CD14-positive monocyte (primary cell): ENCODE measurements at regions not wholly inside any gene's neighbourhood (a gene's known extent, or its start where the extent isn't known, plus 50 kb on each side); places are given as distances from the start of the nearest gene placed in this dataset.

Experiments
- DNase-seq, 3 donors: peaks; one replicate each; pipeline ENCODE4 v3.0.0-alpha.2; 2011 to 2022
- H2AFZ ChIP-seq: 2 replicates; pipeline ENCODE4 v1.6.0; 2012; ENCODE audit warnings: mild to moderate bottlenecking, low read depth, low read length, inconsistent platforms; ENCODE audit not compliant: insufficient read depth, poor library complexity, severe bottlenecking
- H3K27ac ChIP-seq, 2 donors: 1 replicate in 1 of 2; 2 replicates in 1 of 2; pipeline ENCODE4 v1.5.1; 2012 to 2013; ENCODE audit warnings: low read length in 2 of 2, control low read depth in 1 of 2, inconsistent platforms in 1 of 2, low read depth in 1 of 2, mild to moderate bottlenecking in 1 of 2
- H3K27me3 ChIP-seq, 2 donors: one replicate each; pipeline versions ENCODE4 v1.6.0 to v1.6.1; 2011 to 2013; ENCODE audit warnings: low read length in 2 of 2; ENCODE audit not compliant: control insufficient read depth in 2 of 2, insufficient read depth in 2 of 2
- H3K36me3 ChIP-seq, 2 donors: replicated peaks in 1 of 2; 1 replicate in 1 of 2; 2 replicates in 1 of 2; pipeline versions ENCODE4 v1.5.1 to v1.6.1; 2012 to 2013; ENCODE audit warnings: low read length in 2 of 2, control low read depth in 1 of 2, inconsistent platforms in 1 of 2, mild to moderate bottlenecking in 1 of 2; ENCODE audit not compliant: insufficient read depth in 2 of 2, control insufficient read depth in 1 of 2
- H3K4me1 ChIP-seq, 2 donors: 1 replicate in 1 of 2; 2 replicates in 1 of 2; pipeline versions ENCODE4 v1.5.1 to v1.6.1; 2012 to 2013; ENCODE audit warnings: low read length in 2 of 2, control low read depth in 1 of 2, inconsistent platforms in 1 of 2, mild to moderate bottlenecking in 1 of 2, moderate library complexity in 1 of 2; ENCODE audit not compliant: insufficient read depth in 2 of 2, control insufficient read depth in 1 of 2
- H3K4me2 ChIP-seq: replicated peaks from 2 replicates; pipeline ENCODE3; 2012; ENCODE audit warnings: low read length, moderate library complexity, mild to moderate bottlenecking; ENCODE audit not compliant: poor library complexity, severe bottlenecking; ENCODE audit errors: extremely low read depth
- H3K4me3 ChIP-seq, 3 experiments: fragments of 200-600 bp in 1 of 3; sonication (generic) in 1 of 3; replicated peaks in 1 of 3; 1 replicate in 2 of 3; 2 replicates in 1 of 3; pipeline ENCODE4 v1.5.1; 2011 to 2013; ENCODE audit warnings: low read length in 3 of 3, mild to moderate bottlenecking in 3 of 3, control low read depth in 2 of 3, low read depth in 2 of 3, inconsistent platforms in 1 of 3, moderate library complexity in 1 of 3
- H3K79me2 ChIP-seq: 2 replicates; pipeline ENCODE4 v1.6.0; 2012; ENCODE audit warnings: mild to moderate bottlenecking, control low read depth, inconsistent platforms, low read length, moderate library complexity; ENCODE audit not compliant: insufficient read depth
- H3K9ac ChIP-seq: 2 replicates; pipeline ENCODE4 v1.6.0; 2017; ENCODE audit warnings: low read length, mild to moderate bottlenecking; ENCODE audit not compliant: insufficient read depth, poor library complexity, severe bottlenecking
- H3K9me3 ChIP-seq, 2 donors: replicated peaks in 1 of 2; 1 replicate in 1 of 2; 2 replicates in 1 of 2; pipeline versions ENCODE4 v1.5.1 to v1.6.1; 2012 to 2013; ENCODE audit warnings: low read length in 2 of 2, control low read depth in 1 of 2; ENCODE audit not compliant: control insufficient read depth in 1 of 2, insufficient read depth in 1 of 2
- H4K20me1 ChIP-seq: 2 replicates; pipeline ENCODE4 v1.6.0; 2012; ENCODE audit warnings: mild to moderate bottlenecking, low read length, control low read depth, moderate library complexity; ENCODE audit not compliant: insufficient read depth
- H3K27ac Mint-ChIP-seq, 7 donors: one replicate each; pipeline ENCODE4 v1.8.0; 2020; ENCODE audit warnings: mild to moderate bottlenecking in 7 of 7, mixed read lengths in 7 of 7, moderate library complexity in 6 of 7, inconsistent platforms in 2 of 7
- H3K27me3 Mint-ChIP-seq, 3 donors: one replicate each; pipeline ENCODE4 v1.8.0; 2021 to 2022; ENCODE audit warnings: low read depth in 3 of 3, mild to moderate bottlenecking in 3 of 3, mixed read lengths in 3 of 3, moderate library complexity in 3 of 3, inconsistent platforms in 1 of 3
- H3K36me3 Mint-ChIP-seq, 2 donors: one replicate each; pipeline ENCODE4 v1.8.0; 2020; ENCODE audit warnings: mixed read lengths in 2 of 2, inconsistent platforms in 1 of 2, mild to moderate bottlenecking in 1 of 2
- H3K4me1 Mint-ChIP-seq: one replicate; pipeline ENCODE4 v1.8.0; 2020; ENCODE audit warnings: mild to moderate bottlenecking, mixed read lengths
- H3K4me3 Mint-ChIP-seq, 2 donors: one replicate each; pipeline ENCODE4 v1.8.0; 2020; ENCODE audit warnings: mild to moderate bottlenecking in 2 of 2, mixed read lengths in 2 of 2, moderate library complexity in 1 of 2
- H3K9me3 Mint-ChIP-seq, 7 donors: one replicate each; pipeline ENCODE4 v1.8.0; 2020 to 2022; ENCODE audit warnings: mixed read lengths in 7 of 7, mild to moderate bottlenecking in 6 of 7, moderate library complexity in 6 of 7, inconsistent platforms in 2 of 7
- CTCF ChIP-seq: fragments of 200-600 bp; IDR thresholded peaks from one replicate; pipeline ENCODE4 v1.8.0; 2022; ENCODE audit warnings: antibody characterized with exemption, mild to moderate bottlenecking
- WGBS: methylation state at CpG from one replicate; pipeline ENCODE4 v1.1.5; 2013; ENCODE audit warnings: missing lambda C conversion rate; ENCODE audit not compliant: insufficient coverage; 5-methylcytosine and 5-hydroxymethylcytosine counted together
- intact Hi-C, 2 donors: fragments of 100-400 bp; cut with micrococcal nuclease; formaldehyde crosslinking; loops; one replicate each; pipeline versions ENCODE4 v1.15.0 to v1.15.1; 2023

- peaks cover 0 to 8% (median 6%) of the 10 kb centered on the region in 3 donors for H3K27me3 Mint-ChIP-seq
- H3K79me2 ChIP-seq, result no peaks in the 10 kb centered on the region
- no peak for DNase-seq
- peaks cover 0 to 3% (median 2%) of the 10 kb centered on the region in 7 donors for H3K9me3 Mint-ChIP-seq
- no peak overlapping the region for H3K27ac ChIP-seq
- H3K36me3 Mint-ChIP-seq, result no peaks in the 10 kb centered on the region
- no peak overlapping the region for H3K4me2 ChIP-seq
- no peak for TF ChIP-seq CTCF
- H3K9me3 ChIP-seq, result no peaks in the 10 kb centered on the region
- no peak overlapping the region for H2AFZ ChIP-seq
- H3K4me1 ChIP-seq, result no peaks in the 10 kb centered on the region
- no peak overlapping the region for H3K4me3 ChIP-seq
- H3K9ac ChIP-seq, result no peak overlapping the region
- no peaks in the 10 kb centered on the region for H3K36me3 ChIP-seq
- peak overlapping the region in 1 of 7 donors; percentile 14 for H3K27ac Mint-ChIP-seq
- H3K27me3 ChIP-seq, result no peaks in the 10 kb centered on the region
- 80% methylated on average over 1 of the region's 3 CpGs for WGBS
- H3K4me3 Mint-ChIP-seq, result no peak overlapping the region
- intact Hi-C loops, result no loop called here
- H3K4me1 Mint-ChIP-seq, result no peaks in the 10 kb centered on the region
- no peaks in the 10 kb centered on the region for H4K20me1 ChIP-seq
These were observed 112.5 kb upstream of the GSC start for GRCh38 chr14:94882401-94882800.

- Mint-ChIP-seq H3K4me3 (no peak overlapping the region), H3K27me3 (peaks cover 0 to 14% (median 6%) of the 10 kb centered on the region in 3 donors), H3K4me1 (no peaks in the 10 kb centered on the region), H3K9me3 (peaks cover 0 to 3% (median 2%) of the 10 kb centered on the region in 7 donors), H3K27ac (no peak overlapping the region), H3K36me3 (no peaks in the 10 kb centered on the region)
- Histone ChIP-seq H2AFZ (no peak overlapping the region), H3K4me2 (no peak overlapping the region), H3K27me3 (no peaks in the 10 kb centered on the region), H3K4me1 (no peaks in the 10 kb centered on the region), H3K9ac (no peak overlapping the region), H3K36me3 (no peaks in the 10 kb centered on the region), H3K4me3 (no peak overlapping the region), H3K27ac (no peak overlapping the region), H3K9me3 (no peaks in the 10 kb centered on the region), H3K79me2 (no peaks in the 10 kb centered on the region), H4K20me1 (no peaks in the 10 kb centered on the region)
- intact Hi-C loops, result no loop called here
- 94% methylated on average over 5 of the region's 11 CpGs for WGBS
- TF ChIP-seq CTCF, result no peak
- no peak for DNase-seq
These were observed 111.0 kb upstream of the GSC start for GRCh38 chr14:94880876-94881275.
